ENCODE measurements at regions not wholly inside any gene's neighbourhood (a gene's known extent, or its start where the extent isn't known, plus 50 kb on each side); places are given as distances from the start of the nearest gene placed in this dataset.
A peak's percentile ranks its signal among the peaks of the same experiment; 100 is the strongest.

DNA sequence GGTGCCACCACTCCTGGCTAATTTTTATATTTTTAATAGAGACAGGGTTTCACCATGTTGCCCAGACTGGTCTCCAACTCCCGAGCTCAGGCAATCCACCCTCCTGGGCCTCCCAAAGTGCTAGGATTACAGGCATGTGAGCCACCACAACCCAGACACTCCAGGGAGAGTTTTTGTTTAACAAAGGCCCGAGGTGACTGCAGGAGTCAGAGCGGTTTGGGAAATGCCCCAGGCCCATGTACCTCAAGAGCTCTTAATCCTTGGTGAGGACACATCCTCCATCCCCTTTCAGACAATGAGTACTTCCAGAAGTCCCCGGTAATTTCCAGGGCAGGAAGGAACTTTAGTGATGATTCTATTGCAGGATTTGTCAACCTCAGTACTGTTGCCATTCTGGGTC is 176.0 kb downstream of the ESRRB start:
- DNase-seq (ENCODE audit: extremely low read depth, low read depth): no peak

DNA sequence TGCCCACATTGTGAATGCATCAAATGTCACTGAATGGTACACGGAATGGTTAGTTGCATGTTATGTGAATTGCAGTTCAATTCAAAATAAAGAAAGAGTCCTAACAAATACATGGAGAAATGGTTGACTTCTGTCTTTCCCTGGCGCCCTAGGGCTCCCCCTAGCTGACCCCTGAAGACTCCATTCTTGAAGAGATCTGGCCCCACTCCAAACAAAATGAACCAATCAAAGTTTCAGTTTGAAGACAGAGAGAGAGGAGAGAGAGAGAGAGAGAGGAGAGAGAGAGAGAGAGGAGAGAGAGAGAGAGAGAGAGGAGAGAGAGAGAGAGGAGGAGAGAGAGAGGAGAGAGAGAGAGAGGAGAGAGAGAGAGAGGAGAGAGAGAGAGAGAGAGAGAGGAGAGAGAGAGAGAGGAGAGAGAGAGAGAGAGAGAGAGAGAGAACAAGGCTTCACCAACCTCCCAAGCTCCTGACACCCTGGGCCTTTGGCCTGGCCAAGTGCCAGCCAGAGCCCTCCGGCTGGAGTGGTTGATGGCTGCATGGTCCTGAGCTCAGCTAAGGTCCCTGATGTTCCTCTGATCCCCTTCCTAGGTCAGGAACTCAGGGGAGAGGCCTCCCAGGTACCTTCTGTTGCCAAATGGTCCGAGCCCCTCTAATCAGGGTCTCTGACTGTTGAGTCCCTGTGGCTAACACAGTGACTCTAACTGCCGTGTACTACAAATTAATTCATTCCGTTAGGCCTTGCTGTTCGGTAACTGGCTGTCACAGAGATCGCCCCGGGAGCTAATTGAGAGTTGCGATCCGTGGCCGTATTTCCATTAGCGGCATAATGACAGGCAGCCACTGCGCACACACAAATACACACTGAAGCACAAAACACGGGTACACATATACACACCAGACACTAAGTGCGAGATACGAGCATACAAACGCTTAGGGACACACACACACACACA is 188.8 kb downstream of the ESRRB start:
- DNase-seq (ENCODE audit: extremely low read depth, low read depth): peak; percentile 20

DNA sequence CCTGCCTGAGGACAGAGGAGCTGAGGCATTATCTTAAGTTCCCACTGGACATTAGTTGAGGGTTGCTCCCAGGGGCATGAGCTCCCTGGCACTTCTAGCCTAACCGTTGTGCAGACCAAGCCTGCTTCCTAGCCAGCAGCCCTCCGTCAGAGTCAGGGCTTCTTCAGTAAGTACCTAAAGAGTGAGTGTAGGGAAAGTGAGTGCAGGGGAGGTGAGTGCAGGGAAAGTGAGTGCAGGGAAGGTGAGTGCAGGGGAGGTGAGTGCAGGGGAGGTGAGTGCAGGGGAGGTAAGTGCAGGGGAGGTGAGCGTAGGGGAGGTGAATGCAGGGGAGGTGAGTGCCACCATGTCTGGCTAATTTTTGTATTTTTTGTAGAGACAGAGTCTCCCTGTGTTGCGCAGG is 190.5 kb downstream of the ESRRB start:
- no peak for DNase-seq (ENCODE audit: extremely low read depth, low read depth)

DNA sequence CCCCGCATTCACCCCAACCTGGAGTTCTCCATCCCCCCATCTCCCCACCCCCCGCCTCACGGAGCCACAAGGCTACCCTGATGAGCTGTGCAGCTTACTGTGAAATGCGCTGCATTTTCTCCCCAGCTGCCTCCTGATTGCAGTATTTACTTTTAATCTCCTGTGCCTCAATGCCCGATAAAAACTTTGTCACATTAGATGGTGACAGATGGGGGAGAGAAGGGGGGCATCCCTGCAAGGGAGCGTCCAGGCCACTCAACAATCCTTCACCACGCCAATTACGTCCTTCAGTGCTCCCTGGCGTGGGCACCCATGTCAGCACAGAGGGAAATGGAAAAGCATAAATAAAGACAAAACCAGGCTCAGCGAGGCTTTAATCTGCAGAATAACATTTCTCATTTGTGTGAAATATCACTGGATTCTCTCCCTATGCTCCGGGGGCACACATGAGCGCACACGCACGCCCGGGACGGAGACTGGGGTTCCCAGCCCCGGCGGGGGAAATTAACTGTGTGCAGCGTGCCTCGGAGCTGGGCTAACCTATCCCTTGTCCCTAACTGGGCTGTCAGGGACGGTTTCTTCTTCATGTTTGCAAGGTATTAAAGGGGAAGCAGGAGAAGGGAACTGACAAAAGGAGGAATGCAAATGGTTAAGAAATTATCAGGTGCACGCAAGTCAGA is 186.7 kb upstream of the VASH1 start:
- no peak for DNase-seq (ENCODE audit: extremely low read depth, low read depth)

DNA sequence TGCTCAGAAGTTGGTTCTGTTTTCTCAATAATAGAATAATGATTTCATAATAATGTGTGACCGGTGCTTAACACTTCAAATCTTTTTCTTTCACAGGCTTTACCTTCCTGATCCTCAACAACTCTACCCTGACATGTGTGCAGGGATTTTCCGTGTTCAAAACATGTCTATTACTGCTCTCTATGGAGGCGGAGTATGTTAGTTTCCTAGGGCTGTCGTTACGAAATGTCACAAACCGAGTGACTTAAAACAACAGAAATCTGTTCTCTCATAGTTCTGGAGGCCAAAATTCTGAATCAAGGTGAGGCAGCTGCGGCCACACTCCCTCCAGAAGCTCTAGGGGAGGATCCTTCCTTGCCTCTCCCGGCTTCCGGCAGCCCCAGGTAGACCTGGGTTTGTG is 186.2 kb upstream of the VASH1 start:
- no peak for DNase-seq (ENCODE audit: extremely low read depth, low read depth)

DNA sequence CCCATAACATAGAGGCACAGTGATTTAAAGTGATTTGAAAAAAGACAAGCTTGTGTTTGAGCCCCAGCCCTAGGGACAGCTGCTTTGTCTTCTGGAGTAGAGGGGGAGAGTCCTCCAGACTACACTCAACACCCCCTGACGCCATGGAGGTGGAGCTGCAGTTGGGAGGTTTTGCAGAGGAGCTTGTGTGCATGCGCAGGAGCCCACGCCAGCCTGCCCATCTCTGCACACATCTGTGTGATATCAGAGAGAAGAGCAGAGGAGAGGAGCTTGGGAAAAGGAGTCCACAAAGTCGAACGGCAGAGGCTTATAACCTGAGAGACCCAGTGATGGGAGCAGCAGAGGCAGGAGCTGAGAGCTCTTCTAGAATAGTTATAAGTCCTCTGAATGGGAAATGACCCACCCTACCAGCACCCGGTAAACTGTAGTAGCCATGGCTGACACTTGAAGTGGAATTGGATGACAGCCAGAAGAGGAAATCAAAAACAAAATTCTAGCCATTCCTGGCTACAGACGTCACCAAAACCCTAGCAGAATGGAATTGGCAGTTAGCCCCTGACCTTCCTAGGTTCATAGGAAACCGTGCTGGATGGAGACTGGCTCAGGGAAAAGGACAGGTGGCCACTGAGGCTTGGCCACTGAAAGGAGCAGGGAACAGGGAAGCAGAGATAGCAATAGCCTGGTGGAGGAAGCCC is 185.1 kb upstream of the VASH1 start:
- no peak for DNase-seq (ENCODE audit: extremely low read depth, low read depth)

DNA sequence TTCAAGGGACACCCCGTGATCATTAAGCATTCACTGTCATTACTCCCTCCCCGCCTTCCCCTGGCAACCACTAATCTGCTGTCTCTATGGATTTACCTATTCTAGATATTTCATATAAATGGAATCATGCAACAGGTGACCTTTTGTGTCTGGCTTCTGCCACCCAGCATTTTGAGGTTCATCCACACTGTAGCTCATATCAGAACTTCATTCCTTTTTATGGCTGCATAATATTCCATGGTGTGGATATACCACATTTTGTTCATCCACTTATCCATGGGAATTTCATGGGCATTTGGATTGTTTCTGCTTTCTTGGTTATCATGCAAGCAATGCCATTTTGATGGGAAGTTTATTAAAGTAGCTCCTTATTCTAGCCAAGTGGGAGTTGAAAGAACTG is 184.2 kb upstream of the VASH1 start:
- DNase-seq (ENCODE audit: extremely low read depth, low read depth): no peak

DNA sequence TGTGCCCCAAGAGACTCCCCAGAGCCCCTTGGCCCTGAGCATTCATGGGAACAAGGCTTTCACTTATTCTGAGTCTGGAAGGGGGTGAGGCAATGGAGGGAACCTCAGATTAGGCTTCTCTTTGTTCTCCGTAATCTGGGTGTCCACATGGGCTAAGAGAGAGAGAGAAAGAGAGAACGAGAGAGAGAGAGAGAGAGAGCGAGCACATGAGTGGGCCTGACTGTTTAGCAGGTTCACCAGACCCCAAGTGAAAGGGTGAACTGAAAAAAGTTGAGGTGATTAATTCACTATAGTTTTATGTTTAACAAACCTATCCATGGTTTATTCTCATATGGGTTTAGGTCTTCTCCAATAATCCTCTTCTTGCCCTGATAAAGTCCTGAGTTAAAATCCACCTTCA is 183.4 kb upstream of the VASH1 start:
- no peak for DNase-seq (ENCODE audit: extremely low read depth, low read depth)

DNA sequence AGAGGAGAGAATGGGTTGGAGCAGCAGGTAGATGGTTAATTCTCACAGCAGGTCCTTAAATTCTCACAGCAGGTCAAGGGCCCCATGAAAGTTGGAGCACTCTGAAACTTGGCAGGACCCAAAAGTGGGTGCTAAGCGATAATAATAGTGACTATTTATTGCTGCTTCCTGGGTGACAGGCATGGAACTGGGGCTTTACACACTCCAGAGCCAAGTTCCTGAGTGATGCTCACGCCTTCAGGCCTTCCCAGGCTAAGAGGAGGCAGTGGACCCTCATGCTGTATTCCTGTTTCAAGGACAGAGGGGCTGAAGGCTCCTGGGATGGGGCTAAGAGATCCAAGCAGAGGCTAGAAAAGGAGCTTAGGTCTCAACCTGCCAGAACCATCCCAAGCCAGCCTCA is 180.9 kb upstream of the VASH1 start:
- no peak for DNase-seq (ENCODE audit: extremely low read depth, low read depth)

DNA sequence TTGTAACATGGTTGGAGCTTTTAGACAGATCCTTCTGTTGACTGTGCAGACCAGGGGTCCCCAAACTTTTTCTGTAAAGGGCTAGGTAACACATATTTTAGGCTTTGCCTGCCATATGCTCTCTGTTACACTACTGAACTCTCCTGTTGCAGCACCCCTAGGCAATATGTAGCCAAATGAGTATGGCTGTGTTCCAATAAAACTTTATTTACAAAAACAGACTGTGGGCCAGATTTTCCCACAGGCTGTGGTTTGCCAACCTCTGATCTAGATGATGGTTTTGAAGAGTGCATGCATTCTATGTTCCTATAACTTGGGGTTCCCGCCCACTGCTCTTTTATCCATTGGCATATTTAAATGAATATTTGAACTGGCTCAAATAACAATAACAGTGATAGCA is 180.3 kb upstream of the VASH1 start:
- DNase-seq (ENCODE audit: extremely low read depth, low read depth): no peak

DNA sequence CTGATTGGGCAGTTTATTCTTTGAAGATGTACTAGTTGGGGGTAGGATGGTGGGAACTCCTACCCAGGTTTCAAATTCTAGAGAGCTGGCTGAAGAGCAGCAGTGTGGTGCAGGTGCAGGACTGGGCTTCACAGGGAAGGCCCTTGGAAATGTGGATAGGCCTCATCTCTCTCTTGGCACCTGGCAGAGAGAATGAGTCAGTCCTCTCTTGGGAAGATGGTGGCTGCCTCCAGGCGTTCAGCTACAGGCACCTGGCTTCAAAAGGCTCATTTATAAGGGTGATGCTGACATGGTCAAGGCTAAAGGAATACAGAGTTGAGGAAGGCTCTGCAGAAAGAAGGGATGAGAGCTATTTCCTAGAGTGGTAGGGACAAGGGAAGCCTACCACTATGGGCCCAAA is 179.7 kb upstream of the VASH1 start:
- DNase-seq (ENCODE audit: extremely low read depth, low read depth): no peak

DNA sequence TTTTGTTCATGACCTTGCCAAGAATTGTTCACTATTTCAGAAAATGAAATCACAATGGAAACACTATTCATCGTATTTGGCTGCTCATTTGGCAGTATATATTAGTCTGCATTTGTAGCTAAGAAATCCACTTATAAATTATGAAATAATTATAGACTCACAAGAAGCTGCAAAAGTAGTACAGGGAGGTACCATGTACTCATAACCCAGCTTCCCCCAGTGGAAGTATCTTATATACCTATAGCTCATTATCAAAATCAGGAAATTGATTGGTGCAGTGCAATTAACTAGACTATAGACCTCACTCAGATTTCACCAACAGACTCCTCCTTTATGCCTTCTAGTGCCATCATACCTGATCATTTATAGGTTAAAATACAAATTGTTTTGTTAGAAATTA is 178.8 kb upstream of the VASH1 start:
- DNase-seq (ENCODE audit: extremely low read depth, low read depth): no peak

DNA sequence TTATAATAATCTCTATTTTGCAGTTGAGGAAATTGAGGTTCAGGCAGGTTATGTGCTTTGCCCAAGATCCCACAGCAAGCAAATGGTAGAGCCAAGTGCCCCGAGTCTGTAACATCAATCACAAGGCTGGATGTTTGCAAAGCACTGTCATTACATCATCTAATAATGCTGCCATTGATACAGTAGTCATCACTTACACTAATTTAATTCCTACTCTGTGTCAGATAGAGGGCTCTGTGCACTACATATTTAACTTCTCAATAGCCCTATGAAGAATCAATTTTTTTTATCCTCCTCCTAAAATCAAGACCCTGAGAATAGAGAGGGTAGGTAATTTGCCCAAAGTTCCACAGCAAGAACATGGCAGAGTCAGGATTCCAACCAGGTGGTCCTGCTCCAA is 178.1 kb upstream of the VASH1 start:
- no peak for DNase-seq (ENCODE audit: extremely low read depth, low read depth)

DNA sequence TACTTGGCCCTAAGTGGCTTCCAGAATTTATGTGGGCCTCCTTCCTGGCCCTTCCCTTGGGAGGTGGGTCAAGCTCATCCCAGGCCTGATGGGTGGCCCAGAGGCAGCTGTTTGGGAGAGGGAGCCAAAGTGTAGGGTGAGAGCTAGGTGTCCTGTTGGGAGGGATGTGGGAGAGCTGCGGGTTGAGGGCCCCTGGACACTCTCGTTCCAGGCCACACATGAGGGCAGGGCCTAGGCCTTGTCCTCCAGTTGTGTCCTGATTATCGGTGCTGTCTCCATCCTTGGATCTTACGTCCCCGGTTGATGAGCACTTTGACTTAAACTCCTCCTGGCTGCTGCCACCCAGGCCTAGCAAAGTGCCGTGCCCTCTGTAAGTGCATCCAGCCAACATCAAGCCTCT is 177.5 kb upstream of the VASH1 start:
- no peak for DNase-seq (ENCODE audit: extremely low read depth, low read depth)

DNA sequence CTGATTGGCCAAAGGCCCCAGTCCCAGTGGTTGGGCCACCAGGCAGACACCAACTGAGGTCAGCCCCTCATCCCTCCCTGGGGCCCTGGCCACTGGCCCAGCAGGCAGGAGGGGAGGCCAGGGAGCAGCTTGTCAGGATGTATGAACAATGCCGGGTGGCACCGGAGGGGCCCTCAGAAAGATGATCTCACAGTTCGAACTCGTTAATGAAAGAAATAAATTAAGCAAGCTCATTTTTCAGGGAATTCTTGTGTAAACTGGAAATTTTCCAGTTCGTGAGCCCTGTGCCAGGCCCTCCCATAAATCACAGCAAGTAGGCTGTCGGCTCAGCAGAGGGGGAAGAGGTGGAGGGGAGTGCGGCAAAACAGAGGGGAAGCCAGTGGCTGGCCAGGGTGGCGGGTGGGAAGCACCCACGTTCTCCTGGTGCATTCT is 177.0 kb upstream of the VASH1 start:
- no peak for DNase-seq (ENCODE audit: extremely low read depth, low read depth)

DNA sequence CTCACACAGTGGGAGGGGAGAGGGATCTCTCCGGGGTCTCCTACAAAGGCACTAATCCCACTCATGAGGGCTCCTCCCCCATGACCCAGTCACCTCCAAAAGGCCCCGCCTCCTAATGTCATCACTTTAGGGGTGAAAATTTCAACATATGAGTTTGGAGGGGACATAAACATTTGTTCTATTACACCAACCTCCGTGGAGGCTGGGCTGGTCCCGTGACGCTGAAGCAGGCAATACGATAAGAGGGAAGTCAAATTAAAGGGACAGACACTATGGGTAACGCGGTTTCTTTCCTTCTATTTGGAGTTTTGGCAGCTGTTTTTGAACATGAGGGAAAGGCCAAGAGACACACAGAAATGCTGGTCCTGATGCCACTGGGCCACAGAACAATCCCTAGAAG is 175.7 kb upstream of the VASH1 start:
- DNase-seq (ENCODE audit: extremely low read depth, low read depth): no peak

DNA sequence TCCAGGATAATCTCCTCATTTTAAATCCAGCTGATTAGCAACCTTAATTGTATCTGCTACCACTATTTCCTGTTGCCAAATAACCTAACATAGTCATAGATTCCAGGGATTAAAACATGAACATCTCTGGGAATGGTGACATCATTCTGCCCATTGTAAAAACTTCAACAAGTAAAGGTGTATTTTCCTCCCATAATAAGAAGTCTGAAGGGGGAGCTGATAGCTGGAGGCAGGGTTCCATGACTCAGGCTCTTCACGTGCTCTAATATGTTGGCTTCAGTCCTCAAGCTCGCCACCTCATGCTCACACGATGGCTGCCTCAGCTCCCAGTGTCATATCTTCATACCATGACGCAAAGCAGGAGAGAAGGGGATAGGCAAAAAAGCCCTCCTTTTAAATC is 172.0 kb upstream of the VASH1 start:
- no peak for DNase-seq (ENCODE audit: extremely low read depth, low read depth)

DNA sequence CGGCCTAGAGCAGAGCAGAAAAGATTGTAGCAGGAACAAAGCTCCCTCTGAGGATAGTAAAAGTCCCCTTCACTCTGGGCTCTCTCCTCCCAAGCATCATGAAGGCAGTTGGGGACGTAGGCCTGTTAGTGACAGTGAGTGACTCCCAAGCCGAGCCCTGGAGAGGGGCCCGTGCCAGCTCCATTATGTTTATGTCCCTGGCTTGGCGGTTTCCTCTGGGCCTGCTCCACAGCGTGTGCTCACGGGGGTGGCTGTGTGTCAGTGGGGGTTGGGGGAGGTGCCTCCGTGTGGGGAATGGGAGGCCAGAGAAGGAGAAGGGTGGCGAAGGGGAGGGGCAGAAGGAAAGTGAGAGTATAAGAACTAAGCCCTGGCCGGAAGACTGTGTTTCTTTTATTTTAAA is 170.0 kb upstream of the VASH1 start:
- DNase-seq (ENCODE audit: extremely low read depth, low read depth): no peak

DNA sequence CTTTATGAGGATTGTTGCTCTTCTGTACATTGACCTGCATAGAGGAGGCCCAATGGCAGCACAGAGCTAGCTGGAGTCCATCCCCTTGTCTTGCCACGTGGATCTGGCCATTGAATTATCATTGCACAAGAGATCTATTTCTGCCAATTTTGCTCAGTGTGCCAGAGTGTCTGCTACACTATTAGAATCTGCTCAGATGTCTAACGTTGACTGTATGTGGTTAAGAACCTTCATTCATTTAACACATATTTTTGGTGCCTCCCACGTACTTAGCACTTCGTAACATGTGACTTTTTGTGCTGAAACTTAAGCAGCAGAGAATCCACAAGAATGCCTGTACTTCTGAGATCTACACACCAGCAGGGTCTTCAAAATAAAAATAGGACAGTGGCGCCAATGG is 166.0 kb upstream of the VASH1 start:
- no peak for DNase-seq (ENCODE audit: extremely low read depth, low read depth)

DNA sequence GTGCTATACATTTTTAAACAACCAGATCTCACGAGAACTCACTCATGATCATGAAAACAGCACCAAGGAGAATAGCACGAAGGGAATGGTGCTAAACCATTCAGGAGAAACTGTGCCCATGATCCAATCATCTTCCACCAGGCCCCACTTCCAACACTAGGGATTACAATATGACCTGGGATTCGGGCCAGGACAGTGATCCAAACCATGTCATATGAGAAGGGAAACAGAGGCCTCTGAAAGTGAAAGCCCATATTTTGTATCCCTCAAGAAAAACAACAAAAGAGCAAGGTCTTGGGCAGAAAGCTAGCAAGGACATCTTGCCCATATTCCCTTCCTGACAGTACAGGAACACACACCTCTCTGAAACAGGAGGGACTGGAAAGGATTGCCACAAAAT is 163.9 kb upstream of the VASH1 start:
- no peak for DNase-seq (ENCODE audit: extremely low read depth, low read depth)

DNA sequence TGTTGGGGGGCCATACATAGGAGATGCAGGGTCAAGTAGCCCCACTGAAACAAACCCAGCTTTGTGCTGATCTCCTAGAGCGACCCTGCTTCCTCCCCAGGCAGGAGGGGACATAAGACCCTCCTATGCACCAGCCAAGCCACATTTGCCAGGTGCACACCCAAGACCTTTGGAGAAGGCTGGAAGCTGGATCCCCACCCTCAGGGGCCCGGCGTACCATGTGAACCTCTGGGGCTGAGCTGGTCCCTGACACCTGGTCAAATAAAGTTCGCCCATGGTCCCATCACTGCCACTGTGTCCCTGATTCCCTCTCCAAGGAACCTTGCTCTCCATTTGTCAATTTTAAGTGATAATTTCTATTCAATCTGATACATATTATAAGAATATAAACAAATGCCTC is 162.1 kb upstream of the VASH1 start:
- DNase-seq (ENCODE audit: extremely low read depth, low read depth): no peak
